GM13977 (cell line): ENCODE measurements at regions not wholly inside any gene's neighbourhood (a gene's known extent, or its start where the extent isn't known, plus 50 kb on each side); places are given as distances from the start of the nearest gene placed in this dataset.
A peak's percentile ranks its signal among the peaks of the same experiment; 100 is the strongest.

Experiments
- DNase-seq: peaks from one replicate; pipeline ENCODE4 v3.0.0; 2012; ENCODE audit warnings: low spot score
- CTCF ChIP-seq: IDR thresholded peaks from 2 replicates; pipeline ENCODE4 v1.5.1; 2012; ENCODE audit warnings: mild to moderate bottlenecking, control low read depth; ENCODE audit not compliant: insufficient read depth; ENCODE audit errors: extremely low read depth, missing control alignments
- in situ Hi-C: fragments of 300-500 bp; cut with MboI; formaldehyde crosslinking; loops from one replicate; pipeline ENCODE4 v1.12.0; 2022; ENCODE audit warnings: low sequenced_read_pairs, low pct_unique_long_range_greater_than_20kb, mixed read lengths, inconsistent platforms; ENCODE audit not compliant: unreplicated experiment

GRCh38 chr4:137611998-137612700 lies 79.9 kb upstream of the PCDH18 start:
- DNase-seq: no peak
- TF ChIP-seq CTCF: no peak
- in situ Hi-C loops: no loop called here

- peak; percentile 18 for TF ChIP-seq CTCF
- in situ Hi-C loops: no loop called here
- no peak for DNase-seq
Observed at GRCh38 chr4:137610960-137611359, 78.7 kb upstream of the PCDH18 start.

- DNase-seq: no peak
- in situ Hi-C loops: no loop called here
- TF ChIP-seq CTCF: no peak
Observed at GRCh38 chr4:137609718-137610430, 77.6 kb upstream of the PCDH18 start.

- no peak for TF ChIP-seq CTCF
- in situ Hi-C loops: no loop called here
- DNase-seq: no peak
Observed at GRCh38 chr4:137608085-137608484, 75.8 kb upstream of the PCDH18 start.

GRCh38 chr4:137602436-137602835 lies 70.1 kb upstream of the PCDH18 start:
- TF ChIP-seq CTCF: no peak
- in situ Hi-C loops: no loop called here

GRCh38 chr4:137601934-137602333 lies 69.6 kb upstream of the PCDH18 start:
- in situ Hi-C loops: no loop called here
- DNase-seq: no peak
- TF ChIP-seq CTCF: no peak

More at GRCh38 chr4:137602436-137602835, 70.1 kb upstream of the PCDH18 start:
- DNase-seq: no peak
